Vagina (tissue), 2 donors: ENCODE measurements at regions not wholly inside any gene's neighbourhood (a gene's known extent, or its start where the extent isn't known, plus 50 kb on each side); places are given as distances from the start of the nearest gene placed in this dataset.

Source experiments
- POLR2A ChIP-seq, 2 donors: fragments of 450-650 bp; IDR thresholded peaks; one replicate each; pipeline ENCODE4 v1.6.1; 2017; ENCODE audit warnings: antibody characterized with exemption in 2 of 2, mild to moderate bottlenecking in 2 of 2, moderate library complexity in 2 of 2
- POLR2AphosphoS5 ChIP-seq, 2 donors: sonication (generic); formaldehyde crosslinking; IDR thresholded peaks; one replicate each; pipeline ENCODE4 v1.9.0; 2017; ENCODE audit warnings: antibody characterized with exemption in 2 of 2, mild to moderate bottlenecking in 2 of 2, low read depth in 1 of 2; ENCODE audit not compliant: insufficient read depth in 1 of 2
- TF ChIP-seq, protein P1 (sequence below), 3 experiments: fragments of 450-650 bp in 2 of 3; fragments of 200-600 bp in 1 of 3; sonication (generic) in 1 of 3; IDR thresholded peaks; one replicate each; pipeline ENCODE4 v1.5.1; 2017 to 2019; ENCODE audit warnings: antibody characterized with exemption in 3 of 3, mild to moderate bottlenecking in 2 of 3, moderate library complexity in 2 of 3

DNA sequence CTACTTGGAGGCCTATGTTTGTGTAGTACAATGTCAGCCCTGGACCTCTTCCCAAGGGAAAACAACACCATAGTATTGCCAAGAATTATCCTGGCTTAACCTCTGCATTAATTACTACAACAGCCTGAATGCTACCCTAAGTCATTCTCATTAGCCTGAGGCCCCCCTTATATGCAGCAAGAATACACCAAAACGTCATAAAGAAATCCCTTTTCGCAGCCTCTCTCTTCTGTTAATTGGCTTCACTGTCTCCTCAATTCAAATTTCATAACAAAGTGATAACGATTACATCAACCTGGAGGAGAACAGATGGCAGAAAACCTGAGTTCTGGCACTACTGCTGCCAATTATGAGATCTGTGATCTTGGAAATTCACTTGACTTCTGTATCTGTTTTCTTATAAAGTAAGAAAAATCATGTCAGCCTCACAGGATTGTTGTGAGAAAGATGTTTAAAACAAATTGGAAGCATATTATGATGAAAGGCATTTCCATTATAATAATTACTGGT is 1663.1 kb downstream of the STIM2 start:
- TF ChIP-seq POLR2A (IDR thresholded peaks at IDR 0.05) (no peak), POLR2AphosphoS5 (IDR thresholded peaks at IDR 0.05; ENCODE audit: insufficient read depth in 1 of 2, low read depth in 1 of 2) (no peak)
- TF ChIP-seq, protein P1, sequence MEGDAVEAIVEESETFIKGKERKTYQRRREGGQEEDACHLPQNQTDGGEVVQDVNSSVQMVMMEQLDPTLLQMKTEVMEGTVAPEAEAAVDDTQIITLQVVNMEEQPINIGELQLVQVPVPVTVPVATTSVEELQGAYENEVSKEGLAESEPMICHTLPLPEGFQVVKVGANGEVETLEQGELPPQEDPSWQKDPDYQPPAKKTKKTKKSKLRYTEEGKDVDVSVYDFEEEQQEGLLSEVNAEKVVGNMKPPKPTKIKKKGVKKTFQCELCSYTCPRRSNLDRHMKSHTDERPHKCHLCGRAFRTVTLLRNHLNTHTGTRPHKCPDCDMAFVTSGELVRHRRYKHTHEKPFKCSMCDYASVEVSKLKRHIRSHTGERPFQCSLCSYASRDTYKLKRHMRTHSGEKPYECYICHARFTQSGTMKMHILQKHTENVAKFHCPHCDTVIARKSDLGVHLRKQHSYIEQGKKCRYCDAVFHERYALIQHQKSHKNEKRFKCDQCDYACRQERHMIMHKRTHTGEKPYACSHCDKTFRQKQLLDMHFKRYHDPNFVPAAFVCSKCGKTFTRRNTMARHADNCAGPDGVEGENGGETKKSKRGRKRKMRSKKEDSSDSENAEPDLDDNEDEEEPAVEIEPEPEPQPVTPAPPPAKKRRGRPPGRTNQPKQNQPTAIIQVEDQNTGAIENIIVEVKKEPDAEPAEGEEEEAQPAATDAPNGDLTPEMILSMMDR (IDR thresholded peaks at IDR 0.05): no peak
